ENCODE measurements at regions not wholly inside any gene's neighbourhood (a gene's known extent, or its start where the extent isn't known, plus 50 kb on each side); places are given as distances from the start of the nearest gene placed in this dataset.

DNA sequence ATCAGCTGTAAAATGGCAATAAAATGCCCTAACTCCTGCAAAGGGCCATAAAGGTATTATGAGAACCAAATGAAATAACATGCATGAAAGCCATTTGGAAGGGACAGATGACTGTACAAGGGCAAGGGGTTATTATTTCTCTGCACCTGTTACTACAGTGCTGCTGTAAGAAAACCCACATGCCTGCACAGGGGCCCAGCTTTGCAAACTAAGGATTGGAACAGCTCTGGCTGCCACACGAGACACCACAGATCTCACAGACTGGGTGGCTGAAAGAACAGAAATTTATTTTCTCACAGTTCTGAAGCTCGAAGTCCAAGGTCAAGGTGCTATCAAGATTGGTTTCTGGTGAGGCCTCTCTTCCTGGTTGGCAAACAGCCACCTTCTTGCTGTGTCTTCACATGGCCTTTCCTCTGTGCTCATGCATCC lies 409.0 kb upstream of the NRP1 start:
- Histone ChIP-seq H3K36me3 (no peaks in the 10 kb centered on the region), H3K4me3 (no peak overlapping the region), H3K4me1 (no peaks in the 10 kb centered on the region), H3K27me3 (no peaks in the 10 kb centered on the region), H3K9me3 (no peaks in the 10 kb centered on the region), H3K27ac (no peak overlapping the region)
- TF ChIP-seq, protein P1, sequence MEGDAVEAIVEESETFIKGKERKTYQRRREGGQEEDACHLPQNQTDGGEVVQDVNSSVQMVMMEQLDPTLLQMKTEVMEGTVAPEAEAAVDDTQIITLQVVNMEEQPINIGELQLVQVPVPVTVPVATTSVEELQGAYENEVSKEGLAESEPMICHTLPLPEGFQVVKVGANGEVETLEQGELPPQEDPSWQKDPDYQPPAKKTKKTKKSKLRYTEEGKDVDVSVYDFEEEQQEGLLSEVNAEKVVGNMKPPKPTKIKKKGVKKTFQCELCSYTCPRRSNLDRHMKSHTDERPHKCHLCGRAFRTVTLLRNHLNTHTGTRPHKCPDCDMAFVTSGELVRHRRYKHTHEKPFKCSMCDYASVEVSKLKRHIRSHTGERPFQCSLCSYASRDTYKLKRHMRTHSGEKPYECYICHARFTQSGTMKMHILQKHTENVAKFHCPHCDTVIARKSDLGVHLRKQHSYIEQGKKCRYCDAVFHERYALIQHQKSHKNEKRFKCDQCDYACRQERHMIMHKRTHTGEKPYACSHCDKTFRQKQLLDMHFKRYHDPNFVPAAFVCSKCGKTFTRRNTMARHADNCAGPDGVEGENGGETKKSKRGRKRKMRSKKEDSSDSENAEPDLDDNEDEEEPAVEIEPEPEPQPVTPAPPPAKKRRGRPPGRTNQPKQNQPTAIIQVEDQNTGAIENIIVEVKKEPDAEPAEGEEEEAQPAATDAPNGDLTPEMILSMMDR (IDR thresholded peaks at IDR 0.05), result no peak
- TF ChIP-seq POLR2A (IDR thresholded peaks at IDR 0.05), result no peak
- DNase-seq, result no peak
- WGBS, 2 donors, result 81 to 83% methylated on average over 2 of the region's 2 CpGs
- intact Hi-C loops (cut with DNase I), result no loop called here

DNA sequence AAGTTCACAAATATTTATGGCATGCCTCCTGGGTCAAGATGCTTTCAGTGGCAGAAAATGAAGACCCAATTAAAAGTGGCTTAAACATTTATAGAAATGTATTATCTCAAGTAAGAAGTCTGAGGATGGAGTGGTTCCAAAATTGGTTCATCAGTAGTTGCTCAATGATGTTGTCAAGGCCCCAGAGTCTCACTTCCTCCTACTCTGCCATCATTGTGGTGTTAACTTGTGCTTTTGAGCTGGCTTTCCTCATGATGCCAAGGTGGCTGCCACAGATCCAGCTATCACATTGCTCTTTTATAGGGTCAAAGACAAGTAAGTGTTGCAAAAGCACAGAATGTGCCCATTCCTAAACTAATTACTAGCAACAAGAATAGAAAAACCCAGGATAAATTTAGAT lies 404.6 kb upstream of the NRP1 start:
- H3K27ac ChIP-seq, result no peak overlapping the region
- no peaks in the 10 kb centered on the region for H3K9me3 ChIP-seq
- intact Hi-C loops (cut with DNase I), result no loop called here
- no peak overlapping the region for H3K4me3 ChIP-seq
- H3K36me3 ChIP-seq, result no peaks in the 10 kb centered on the region
- no peak for DNase-seq
- TF ChIP-seq, protein P1 (IDR thresholded peaks at IDR 0.05), result no peak
- no peak for TF ChIP-seq POLR2A (IDR thresholded peaks at IDR 0.05)
- H3K27me3 ChIP-seq, result no peaks in the 10 kb centered on the region
- H3K4me1 ChIP-seq, result peaks cover 0 to 8% (median 0%) of the 10 kb centered on the region in 3 donors

DNA sequence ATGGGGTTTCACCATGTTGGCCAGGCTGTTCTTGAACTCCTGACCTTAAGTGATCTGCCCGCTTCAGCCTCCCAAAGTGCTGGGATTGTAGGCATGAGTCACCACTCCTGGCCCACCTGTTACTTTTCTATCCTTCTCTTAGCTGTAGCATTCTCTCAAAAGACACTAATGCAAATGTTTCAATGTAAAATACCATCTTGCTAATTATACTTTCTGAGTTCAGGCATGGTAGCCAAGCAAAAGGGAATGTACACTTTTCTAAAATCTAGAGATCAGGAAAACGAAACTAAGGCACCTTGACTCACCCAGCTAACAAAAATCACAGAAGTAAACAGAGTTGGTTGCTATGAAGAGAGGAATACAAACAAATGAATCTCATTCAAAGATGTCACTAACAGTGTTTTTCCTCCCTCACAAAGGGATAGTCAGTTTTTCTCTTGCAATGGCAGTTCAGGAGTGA lies 401.0 kb upstream of the NRP1 start:
- Histone ChIP-seq H3K9me3 (no peaks in the 10 kb centered on the region), H3K27ac (no peak overlapping the region), H3K4me3 (no peak overlapping the region), H3K27me3 (no peaks in the 10 kb centered on the region), H3K36me3 (no peaks in the 10 kb centered on the region), H3K4me1 (peaks cover 0 to 8% (median 0%) of the 10 kb centered on the region in 3 donors)
- DNase-seq, result no peak
- TF ChIP-seq, protein P1 (IDR thresholded peaks at IDR 0.05), result no peak
- no peak for TF ChIP-seq POLR2A (IDR thresholded peaks at IDR 0.05)
- intact Hi-C loops (cut with DNase I), result no loop called here
- 38% methylated on average over 2 of the region's 2 CpGs for WGBS, 2 donors

DNA sequence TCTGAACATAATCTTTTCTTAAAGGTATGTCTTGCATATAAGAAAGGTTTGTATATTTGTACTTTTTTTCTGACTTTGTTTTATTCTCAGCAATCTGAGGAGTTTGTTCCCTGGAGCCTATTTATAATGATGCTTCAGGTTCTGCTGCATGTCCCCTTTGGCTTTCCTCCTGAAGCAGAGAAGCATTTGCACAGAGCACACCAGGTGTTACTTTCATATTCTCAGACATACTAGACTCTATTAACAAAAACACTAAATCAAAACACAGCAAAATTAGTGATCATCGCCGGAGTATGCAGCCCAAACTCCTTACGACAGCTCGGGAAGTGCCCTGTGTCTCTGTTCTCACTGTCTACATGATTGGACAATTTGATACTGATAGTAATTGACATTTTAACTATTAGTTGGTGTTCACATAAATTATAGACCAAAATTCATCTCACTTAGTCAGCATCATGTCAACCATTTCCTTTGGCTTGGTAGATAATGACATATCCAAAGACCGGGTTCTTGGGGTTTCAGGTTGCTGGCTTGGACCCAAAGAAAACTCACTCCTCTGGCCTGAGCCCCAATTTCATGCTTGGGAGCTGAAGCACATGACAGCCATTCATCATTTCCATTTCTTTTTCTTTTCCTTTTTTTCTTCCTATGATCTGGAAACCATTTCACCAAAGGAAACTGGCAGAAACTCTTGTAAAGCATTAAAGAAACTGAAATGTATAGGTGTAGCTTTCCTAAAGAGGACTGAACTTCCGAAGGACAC lies 400.1 kb upstream of the NRP1 start:
- Histone ChIP-seq H3K27me3 (no peaks in the 10 kb centered on the region), H3K4me1 (peaks cover 0 to 8% (median 0%) of the 10 kb centered on the region in 3 donors), H3K36me3 (no peaks in the 10 kb centered on the region), H3K4me3 (no peak overlapping the region), H3K27ac (no peak overlapping the region), H3K9me3 (no peaks in the 10 kb centered on the region)
- intact Hi-C loops (cut with DNase I), result no loop called here
- TF ChIP-seq POLR2A (IDR thresholded peaks at IDR 0.05), result no peak
- no peak for DNase-seq
- 68 to 81% methylated on average over 6 of the region's 6 CpGs for WGBS, 2 donors

DNA sequence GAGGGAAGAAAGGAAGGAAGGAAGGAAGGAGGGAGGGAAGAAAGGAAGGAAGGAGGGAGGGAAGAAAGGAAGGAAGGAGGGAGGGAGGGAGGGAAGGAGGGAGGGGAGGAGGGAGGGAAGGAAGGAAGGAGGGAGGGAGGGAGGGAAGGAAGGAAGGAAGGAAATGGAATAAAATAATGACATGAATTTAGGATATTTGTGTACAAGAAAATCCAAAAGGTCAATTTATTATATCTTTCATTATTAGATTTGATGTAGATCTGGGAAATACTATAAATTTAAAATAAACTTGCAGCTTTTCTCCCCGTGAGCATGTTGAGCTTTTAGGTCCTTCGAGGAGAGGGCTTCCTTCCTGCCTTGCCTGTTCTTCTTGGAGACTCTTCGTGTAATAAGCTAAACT lies 398.6 kb upstream of the NRP1 start:
- no peak for DNase-seq
- Histone ChIP-seq H3K4me1 (peaks cover 0 to 8% (median 0%) of the 10 kb centered on the region in 3 donors), H3K27ac (no peak overlapping the region), H3K9me3 (peaks cover 0 to under 1% (median 0%) of the 10 kb centered on the region in 3 donors), H3K4me3 (no peak overlapping the region), H3K36me3 (no peaks in the 10 kb centered on the region), H3K27me3 (no peaks in the 10 kb centered on the region)
- WGBS, 2 donors, result 77 to 88% methylated on average over 3 of the region's 3 CpGs
- TF ChIP-seq, protein P1 (IDR thresholded peaks at IDR 0.05), result no peak
- TF ChIP-seq POLR2A (IDR thresholded peaks at IDR 0.05), result no peak
- intact Hi-C loops (cut with DNase I), result no loop called here
